A549 (cell line): ENCODE measurements at regions not wholly inside any gene's neighbourhood (a gene's known extent, or its start where the extent isn't known, plus 50 kb on each side); places are given as distances from the start of the nearest gene placed in this dataset.

Source experiments
- ATAC-seq, 2 experiments: fragments of 200-7000 bp in 1 of 2; fragments of >200 bp in 1 of 2; cut with Nextera tagmentation in 1 of 2; cut with Tn5 transposase in 1 of 2; 3 replicates each; pipeline versions ENCODE4 v1.8.0 to v1.9.1; 2018 to 2020; ENCODE audit warnings: mild to moderate bottlenecking in 1 of 2, moderate library complexity in 1 of 2
- CTCF ChIA-PET: fragments of 300-600 bp; sonication (Branson Sonifier 250); formaldehyde crosslinking; extraction: SDS; loops from one replicate; lab custom pipeline; 2021; ENCODE audit warnings: antibody characterized with exemption, inconsistent platforms; lab: Yijun Ruan, JAX
- POLR2A ChIA-PET: fragments of 350-600 bp; formaldehyde crosslinking; extraction: SDS; loops from one replicate; lab custom pipeline; 2021; ENCODE audit warnings: antibody characterized with exemption, inconsistent platforms; lab: Yijun Ruan, JAX
- DNase-seq, 2 experiments: peaks; one replicate each; pipeline versions ENCODE4 v3.0.0 to v3.0.0-alpha.2; 2011 to 2016; ENCODE audit warnings: low read depth in 1 of 2, low spot score in 1 of 2
- FAIRE-seq: peaks from 2 replicates; lab custom pipeline; 2011; peaks lifted over from hg19 to GRCh38; lab: Jason Lieb, UNC
- H3K27ac ChIP-seq, 2 experiments: fragments of >200 bp; sonication (Bioruptor Twin); formaldehyde crosslinking; 3 replicates each; pipeline ENCODE4 v1.5.1; 2016 to 2017
- H3K4me1 ChIP-seq: fragments of >200 bp; sonication (Bioruptor Twin); formaldehyde crosslinking; 3 replicates; pipeline ENCODE4 v1.6.1; 2016
- H3K4me2 ChIP-seq: fragments of >200 bp; sonication (Bioruptor Twin); formaldehyde crosslinking; 3 replicates; pipeline ENCODE4 v1.6.1; 2016
- H3K4me3 ChIP-seq: fragments of >200 bp; sonication (Bioruptor Twin); formaldehyde crosslinking; 3 replicates; pipeline ENCODE4 v1.5.1; 2016
- H3K9me3 ChIP-seq: fragments of >200 bp; sonication (Bioruptor Twin); formaldehyde crosslinking; 3 replicates; pipeline ENCODE4 v1.6.1; 2016
- CBX8 ChIP-seq: fragments of 200-600 bp; sonication (generic); IDR thresholded peaks from 2 replicates; pipeline ENCODE4 v1.6.1; 2016
- CTCF ChIP-seq: fragments of >200 bp; sonication (Bioruptor Twin); formaldehyde crosslinking; IDR thresholded peaks from 3 replicates; pipeline ENCODE4 v1.5.1; 2016
- EHMT2 ChIP-seq: fragments of 200-600 bp; sonication (generic); IDR thresholded peaks from 2 replicates; pipeline ENCODE4 v1.6.1; 2016; ENCODE audit warnings: antibody characterized with exemption, low read depth, mild to moderate bottlenecking, moderate library complexity
- ELK1 ChIP-seq: fragments of 150-350 bp; IDR thresholded peaks from 2 replicates; pipeline ENCODE4 v1.6.1; 2014; ENCODE audit warnings: low read depth, mild to moderate bottlenecking, low read length
- ESRRA ChIP-seq: fragments of 150-350 bp; IDR thresholded peaks from 2 replicates; pipeline ENCODE4 v1.6.1; 2014; ENCODE audit warnings: mild to moderate bottlenecking, low read length, borderline replicate concordance
- FOSL2 ChIP-seq, 2 experiments: fragments of 450-650 bp in 1 of 2; fragments of >200 bp in 1 of 2; sonication (Bioruptor Twin) in 1 of 2; formaldehyde crosslinking; IDR thresholded peaks; 2 replicates each; pipeline versions ENCODE4 v1.5.0 to v1.6.1; 2016 to 2020; ENCODE audit warnings: mild to moderate bottlenecking in 1 of 2, moderate library complexity in 1 of 2
- HMGXB4 ChIP-seq: fragments of 250-450 bp; sonication (Bioruptor Pico); IDR thresholded peaks from 2 replicates; pipeline ENCODE4 v1.5.0; 2021; ENCODE audit warnings: mild to moderate bottlenecking, moderate library complexity, borderline replicate concordance
- HOXA7 ChIP-seq: fragments of 250-450 bp; sonication (Bioruptor Pico); IDR thresholded peaks from 2 replicates; pipeline ENCODE4 v1.5.0; 2020; ENCODE audit warnings: mild to moderate bottlenecking, moderate library complexity
- HOXB13 ChIP-seq: fragments of 250-450 bp; sonication (Bioruptor Pico); IDR thresholded peaks from 2 replicates; pipeline ENCODE4 v1.5.0; 2020; ENCODE audit warnings: low read depth, mild to moderate bottlenecking, moderate library complexity
- JUN ChIP-seq, 2 experiments: fragments of >200 bp; sonication (Bioruptor Twin); formaldehyde crosslinking; IDR thresholded peaks; 2 replicates in 1 of 2; 3 replicates in 1 of 2; pipeline ENCODE4 v1.6.1; 2016 to 2017
- MAFK ChIP-seq: fragments of 450-650 bp; IDR thresholded peaks from 2 replicates; pipeline ENCODE4 v1.6.1; 2014; ENCODE audit not compliant: partially characterized antibody
- MYC ChIP-seq: IDR thresholded peaks from 2 replicates; pipeline ENCODE4 v1.6.1; 2012; ENCODE audit warnings: mild to moderate bottlenecking, inconsistent platforms, low read length, improper control_type of control experiment, borderline replicate concordance
- NFE2L2 ChIP-seq: fragments of 150-350 bp; conservative IDR thresholded peaks from 2 replicates; pipeline ENCODE4 v1.6.1; 2014; ENCODE audit warnings: low read length
- NPAS2 ChIP-seq: fragments of 250-450 bp; sonication (Bioruptor Pico); IDR thresholded peaks from 2 replicates; pipeline ENCODE4 v1.8.0; 2022; ENCODE audit warnings: mild to moderate bottlenecking, moderate library complexity, borderline replicate concordance
- NR3C1 ChIP-seq: fragments of >200 bp; sonication (Bioruptor Twin); formaldehyde crosslinking; IDR thresholded peaks from 3 replicates; pipeline ENCODE4 v1.6.1; 2017
- PBX3 ChIP-seq: IDR thresholded peaks from 2 replicates; pipeline ENCODE4 v1.6.1; 2012
- POLR2AphosphoS2 ChIP-seq: conservative IDR thresholded peaks from 2 replicates; pipeline ENCODE4 v1.6.1; 2012; ENCODE audit warnings: low read length, improper control_type of control experiment, inconsistent platforms
- RARB ChIP-seq: fragments of 250-450 bp; sonication (Bioruptor Pico); IDR thresholded peaks from 2 replicates; pipeline ENCODE4 v1.8.0; 2021; ENCODE audit warnings: mild to moderate bottlenecking, moderate library complexity
- RCOR1 ChIP-seq: fragments of 150-350 bp; IDR thresholded peaks from 2 replicates; pipeline ENCODE4 v1.6.1; 2014; ENCODE audit warnings: antibody characterized with exemption, low read length, low read depth
- REST ChIP-seq: fragments of 200-600 bp; sonication (generic); IDR thresholded peaks from 2 replicates; pipeline ENCODE4 v1.6.1; 2016; ENCODE audit warnings: antibody characterized with exemption, mild to moderate bottlenecking, moderate library complexity
- SMC3 ChIP-seq: fragments of >200 bp; sonication (Bioruptor Twin); formaldehyde crosslinking; IDR thresholded peaks from 3 replicates; pipeline ENCODE4 v1.6.1; 2018; ENCODE audit warnings: inconsistent platforms
- TP53 ChIP-seq: fragments of 250-450 bp; sonication (Bioruptor Pico); IDR thresholded peaks from 2 replicates; pipeline ENCODE4 v1.5.0; 2021; ENCODE audit warnings: mild to moderate bottlenecking, moderate library complexity
- USF2 ChIP-seq: fragments of 450-650 bp; IDR thresholded peaks from 2 replicates; pipeline ENCODE4 v1.6.1; 2014; ENCODE audit warnings: antibody characterized with exemption
- ZC3H11A ChIP-seq: fragments of 450-650 bp; IDR thresholded peaks from 2 replicates; pipeline ENCODE4 v1.6.1; 2014; ENCODE audit warnings: antibody characterized with exemption, mild to moderate bottlenecking
- ZFP36 ChIP-seq: fragments of 450-650 bp; IDR thresholded peaks from 2 replicates; pipeline ENCODE4 v1.6.1; 2014; ENCODE audit warnings: borderline replicate concordance; ENCODE audit not compliant: partially characterized antibody
- WGBS: methylation state at CpG from one replicate; pipeline ENCODE4 v1.1.6; 2017; ENCODE audit errors: missing lambda C conversion rate; 5-methylcytosine and 5-hydroxymethylcytosine counted together

GRCh38 chrX:15142084-15142715, 127.7 kb downstream of the ASB9 start:
- DNase-seq = no peak
- ChIA-PET POLR2A (no interaction called here), CTCF (interaction anchor here (0.5 to 2.9 kb wide), 18 partner anchors 11 to 1366 kb away, joined by 3 to 21 read pairs (median 4); no protein-coding TSS in a partner anchor)
- H3K4me2 ChIP-seq = no peak overlapping the region
- no peaks in the 10 kb centered on the region for H3K4me1 ChIP-seq
- H3K9me3 ChIP-seq = no peaks in the 10 kb centered on the region
- WGBS = 55% methylated on average over 8 of the region's 8 CpGs
- no peak overlapping the region for H3K4me3 ChIP-seq
- no peak overlapping the region for H3K27ac ChIP-seq
- no peak for ATAC-seq
- TF ChIP-seq SMC3 (no peak), NPAS2 (no peak), POLR2AphosphoS2 (no peak), NR3C1 (no peak), TP53 (CRISPR knock-in tag) (no peak), EHMT2 (no peak), USF2 (no peak), ESRRA (no peak), HOXB13 (CRISPR knock-in tag) (no peak), FOSL2 (IDR thresholded peaks at IDR 0.05) (no peak), FOSL2 (CRISPR knock-in tag; IDR thresholded peaks at IDR 0.05) (no peak), CBX8 (no peak), ZC3H11A (no peak), NFE2L2 (no peak), ZFP36 (no peak), MAFK (no peak), CTCF (no peak), HMGXB4 (CRISPR knock-in tag) (no peak), JUN (IDR thresholded peaks at IDR 0.05) (no peak), HOXA7 (CRISPR knock-in tag) (no peak)
- FAIRE-seq = no peak

- H3K4me1 ChIP-seq = no peaks in the 10 kb centered on the region
- FAIRE-seq (peak; percentile 86), ATAC-seq (no peak), DNase-seq (no peak)
- ChIA-PET CTCF (interaction anchor here (0.6 kb wide), 1 partner anchor 1629 kb away, joined by 3 read pairs; no protein-coding TSS in a partner anchor), POLR2A (no interaction called here)
- no peaks in the 10 kb centered on the region for H3K9me3 ChIP-seq
- 3% methylated on average over 1 of the region's 1 CpG for WGBS
- no peak overlapping the region for H3K27ac ChIP-seq
- no peak overlapping the region for H3K4me2 ChIP-seq
- no peak overlapping the region for H3K4me3 ChIP-seq
- TF ChIP-seq USF2 (no peak), ELK1 (no peak), RCOR1 (no peak), ZC3H11A (no peak), PBX3 (no peak), FOSL2 (IDR thresholded peaks at IDR 0.05) (no peak), FOSL2 (CRISPR knock-in tag; IDR thresholded peaks at IDR 0.05) (no peak), REST (no peak), MYC (no peak), ESRRA (no peak), RARB (no peak)
Observed at GRCh38 chrX:15136795-15137194, 133.1 kb downstream of the ASB9 start.
